ENCODE measurements at regions not wholly inside any gene's neighbourhood (a gene's known extent, or its start where the extent isn't known, plus 50 kb on each side); places are given as distances from the start of the nearest gene placed in this dataset.

DNA sequence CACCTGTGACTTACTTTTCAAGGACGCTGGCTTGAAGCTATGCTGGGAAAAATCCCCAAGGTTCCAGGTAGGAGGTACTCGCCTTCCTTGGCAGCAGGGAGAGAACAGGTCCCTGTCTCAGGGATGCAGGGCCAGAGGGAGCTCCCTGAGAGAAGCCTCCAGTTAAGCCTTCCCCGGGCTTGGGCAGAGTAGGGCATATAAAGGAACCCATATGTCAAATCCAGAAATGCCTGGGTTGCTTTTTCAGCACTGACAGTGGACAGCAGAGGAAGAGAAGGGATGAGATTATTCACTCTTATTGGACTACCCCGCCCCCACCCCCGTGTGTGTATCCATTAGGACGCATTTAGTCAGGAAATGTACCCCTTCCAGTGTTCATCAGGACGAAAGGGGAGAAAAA, 89.3 kb upstream of the TEX51 start:
- no peak overlapping the region for H3K4me3 Mint-ChIP-seq
- H3K9me3 Mint-ChIP-seq, result peaks cover 2 to 4% of the 10 kb centered on the region in 2 donors
- DNase-seq (no peak), ATAC-seq (replicated peaks) (no peak)
- H3K4me1 Mint-ChIP-seq, result no peaks in the 10 kb centered on the region
- peaks cover 9 to 21% of the 10 kb centered on the region in 2 donors for H3K27me3 Mint-ChIP-seq
- H3K36me3 Mint-ChIP-seq, result no peaks in the 10 kb centered on the region
- H3K27ac Mint-ChIP-seq, result no peak overlapping the region

GRCh38 chr2:126810001-126810400, 88.7 kb upstream of the TEX51 start:
- Mint-ChIP-seq H3K4me3 (no peak overlapping the region), H3K4me1 (no peaks in the 10 kb centered on the region), H3K9me3 (peaks cover 2 to 4% of the 10 kb centered on the region in 2 donors), H3K27me3 (peaks cover 9 to 26% of the 10 kb centered on the region in 2 donors), H3K27ac (no peak overlapping the region), H3K36me3 (no peaks in the 10 kb centered on the region)
- DNase-seq (no peak), ATAC-seq (replicated peaks) (no peak)

DNA sequence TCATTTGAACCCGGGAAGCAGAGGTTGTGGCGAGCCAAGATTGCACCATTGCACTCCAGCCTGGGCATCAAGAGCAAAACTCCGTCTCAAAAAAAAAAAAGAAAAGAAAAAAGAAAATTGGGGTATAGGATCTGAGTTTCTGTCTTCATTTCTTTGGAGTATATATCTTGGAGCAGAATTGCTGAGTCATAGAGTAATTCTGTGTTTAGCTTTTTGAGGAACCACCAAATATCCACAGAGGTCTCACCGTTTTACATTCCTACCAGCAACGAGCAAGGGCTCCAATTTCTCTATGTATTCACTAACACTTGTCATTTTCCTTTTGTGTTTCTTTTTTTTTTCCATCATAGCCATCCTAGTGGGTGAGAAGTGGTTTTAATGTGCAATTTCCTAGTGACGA, 87.6 kb upstream of the TEX51 start:
- Mint-ChIP-seq H3K4me1 (no peaks in the 10 kb centered on the region), H3K27me3 (peaks cover 9 to 26% of the 10 kb centered on the region in 2 donors), H3K4me3 (no peak overlapping the region), H3K27ac (no peak overlapping the region), H3K9me3 (peaks cover 2 to 4% of the 10 kb centered on the region in 2 donors), H3K36me3 (no peaks in the 10 kb centered on the region)
- DNase-seq (no peak), ATAC-seq (replicated peaks) (no peak)

GRCh38 chr2:126817172-126817571, 81.5 kb upstream of the TEX51 start:
- no peaks in the 10 kb centered on the region for H3K4me1 Mint-ChIP-seq
- no peaks in the 10 kb centered on the region for H3K36me3 Mint-ChIP-seq
- peaks cover 7 to 54% of the 10 kb centered on the region in 2 donors for H3K27me3 Mint-ChIP-seq
- H3K9me3 Mint-ChIP-seq, result peaks cover 4 to 8% of the 10 kb centered on the region in 2 donors
- no peak overlapping the region for H3K27ac Mint-ChIP-seq
- DNase-seq (no peak), ATAC-seq (replicated peaks) (no peak)
- H3K4me3 Mint-ChIP-seq, result no peak overlapping the region

DNA sequence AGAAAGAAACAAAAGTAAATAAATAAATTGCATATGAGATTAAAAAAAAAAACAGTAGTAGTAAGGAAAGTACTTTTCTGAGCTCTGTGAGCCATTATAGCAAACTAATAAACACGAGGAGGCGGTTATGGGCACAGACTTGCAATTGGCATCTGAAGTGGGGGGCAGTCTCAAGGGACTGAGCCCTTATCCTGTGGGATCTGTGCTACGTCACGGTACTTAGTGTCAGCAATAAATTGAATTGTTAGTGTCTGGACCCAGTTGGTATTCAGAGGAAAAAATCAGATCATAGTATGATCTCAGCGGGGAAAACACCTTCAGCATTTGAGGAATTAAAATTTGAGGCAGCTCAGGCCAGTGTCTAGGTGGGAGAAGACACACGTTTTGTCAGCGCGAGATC, 76.6 kb upstream of the TEX51 start:
- ATAC-seq (replicated peaks) (no peak), DNase-seq (no peak)
- no peaks in the 10 kb centered on the region for H3K36me3 Mint-ChIP-seq
- H3K27me3 Mint-ChIP-seq, result peaks cover 9 to 49% of the 10 kb centered on the region in 2 donors
- no peak overlapping the region for H3K27ac Mint-ChIP-seq
- peaks cover 2 to 4% of the 10 kb centered on the region in 2 donors for H3K9me3 Mint-ChIP-seq
- no peaks in the 10 kb centered on the region for H3K4me1 Mint-ChIP-seq
- no peak overlapping the region for H3K4me3 Mint-ChIP-seq

- Mint-ChIP-seq H3K27me3 (peaks cover 6 to 41% of the 10 kb centered on the region in 2 donors), H3K36me3 (no peaks in the 10 kb centered on the region), H3K27ac (no peak overlapping the region), H3K4me1 (no peaks in the 10 kb centered on the region), H3K4me3 (no peak overlapping the region), H3K9me3 (no peaks in the 10 kb centered on the region)
- DNase-seq (no peak), ATAC-seq (replicated peaks) (no peak)
These were observed 75.8 kb upstream of the TEX51 start for GRCh38 chr2:126822921-126823320.

DNA sequence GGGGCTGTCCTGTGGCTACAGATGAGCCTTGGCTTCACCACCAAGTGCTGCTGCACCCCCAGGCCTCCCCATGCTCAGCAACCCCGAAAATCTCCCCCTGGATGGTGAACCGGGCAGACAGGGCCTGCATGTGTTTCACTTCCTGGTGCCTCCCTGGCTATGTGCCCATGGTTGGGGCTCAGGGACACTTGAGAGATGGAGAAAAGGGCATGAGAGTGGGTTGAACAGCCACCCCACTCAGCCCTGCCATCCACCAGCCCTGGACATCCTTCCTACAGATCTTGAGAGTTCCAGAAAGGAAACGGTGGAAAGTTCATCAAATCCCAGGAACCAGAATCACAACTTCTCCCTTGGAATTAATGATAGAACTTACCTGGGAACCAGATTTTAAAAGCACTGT, 74.7 kb upstream of the TEX51 start:
- H3K36me3 Mint-ChIP-seq, result no peaks in the 10 kb centered on the region
- no peaks in the 10 kb centered on the region for H3K9me3 Mint-ChIP-seq
- H3K4me3 Mint-ChIP-seq, result no peak overlapping the region
- H3K27ac Mint-ChIP-seq, result no peak overlapping the region
- DNase-seq (no peak), ATAC-seq (replicated peaks) (no peak)
- no peaks in the 10 kb centered on the region for H3K4me1 Mint-ChIP-seq
- H3K27me3 Mint-ChIP-seq, result peaks cover 6 to 30% of the 10 kb centered on the region in 2 donors

DNA sequence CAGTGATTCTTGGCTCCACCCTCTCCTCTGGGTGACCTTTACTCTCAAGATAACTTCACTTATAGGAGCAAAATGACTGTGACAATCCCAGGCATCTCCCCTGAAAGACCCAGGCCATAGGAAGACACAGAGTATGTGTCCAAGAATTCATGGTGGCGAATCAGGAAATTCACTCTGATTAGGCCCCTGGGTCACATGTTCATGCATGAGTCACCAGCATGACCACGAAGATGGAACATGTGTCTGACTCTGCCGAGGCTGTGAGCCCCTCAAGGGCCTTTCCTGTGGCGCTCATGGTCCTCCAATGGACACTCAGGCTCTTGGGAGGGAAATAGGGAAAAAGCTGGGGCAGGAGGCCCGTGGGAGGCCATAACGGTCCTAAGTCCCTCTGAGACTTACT, 74.0 kb upstream of the TEX51 start:
- ATAC-seq (replicated peaks) (no peak), DNase-seq (no peak)
- Mint-ChIP-seq H3K27me3 (peaks cover 8 to 25% of the 10 kb centered on the region in 2 donors), H3K4me3 (no peak overlapping the region), H3K27ac (no peak overlapping the region), H3K36me3 (no peaks in the 10 kb centered on the region), H3K9me3 (no peaks in the 10 kb centered on the region), H3K4me1 (no peaks in the 10 kb centered on the region)

DNA sequence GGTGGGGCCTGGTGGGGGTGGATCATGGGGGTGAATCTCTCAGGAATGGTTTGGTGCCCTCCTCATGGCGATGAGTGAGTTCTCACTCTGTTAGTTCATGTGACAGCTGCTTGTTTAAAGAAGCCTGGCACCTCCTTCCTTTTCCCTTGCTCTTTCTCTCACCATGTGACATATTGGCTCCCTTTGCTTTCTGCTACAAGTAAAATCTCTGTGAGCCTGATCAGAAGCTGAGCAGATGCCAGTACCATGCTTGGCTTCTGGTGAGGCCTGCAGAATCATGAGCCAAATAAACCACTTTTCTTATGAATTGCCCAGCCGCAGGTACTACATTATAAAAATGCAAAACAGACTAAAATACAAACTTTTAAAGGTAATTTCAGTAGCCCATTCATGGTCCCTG, 73.4 kb upstream of the TEX51 start:
- no peaks in the 10 kb centered on the region for H3K36me3 Mint-ChIP-seq
- no peaks in the 10 kb centered on the region for H3K4me1 Mint-ChIP-seq
- ATAC-seq (replicated peaks) (no peak), DNase-seq (no peak)
- H3K27me3 Mint-ChIP-seq, result peaks cover 10 to 18% of the 10 kb centered on the region in 2 donors
- H3K4me3 Mint-ChIP-seq, result no peak overlapping the region
- no peaks in the 10 kb centered on the region for H3K9me3 Mint-ChIP-seq
- H3K27ac Mint-ChIP-seq, result no peak overlapping the region

GRCh38 chr2:126826491-126826890, 72.2 kb upstream of the TEX51 start:
- Mint-ChIP-seq H3K4me1 (no peaks in the 10 kb centered on the region), H3K9me3 (no peaks in the 10 kb centered on the region), H3K36me3 (no peaks in the 10 kb centered on the region), H3K27me3 (peaks cover 10 to 13% of the 10 kb centered on the region in 2 donors), H3K4me3 (no peak overlapping the region), H3K27ac (no peak overlapping the region)
- ATAC-seq (replicated peaks), result no peak
- DNase-seq, result no peak

DNA sequence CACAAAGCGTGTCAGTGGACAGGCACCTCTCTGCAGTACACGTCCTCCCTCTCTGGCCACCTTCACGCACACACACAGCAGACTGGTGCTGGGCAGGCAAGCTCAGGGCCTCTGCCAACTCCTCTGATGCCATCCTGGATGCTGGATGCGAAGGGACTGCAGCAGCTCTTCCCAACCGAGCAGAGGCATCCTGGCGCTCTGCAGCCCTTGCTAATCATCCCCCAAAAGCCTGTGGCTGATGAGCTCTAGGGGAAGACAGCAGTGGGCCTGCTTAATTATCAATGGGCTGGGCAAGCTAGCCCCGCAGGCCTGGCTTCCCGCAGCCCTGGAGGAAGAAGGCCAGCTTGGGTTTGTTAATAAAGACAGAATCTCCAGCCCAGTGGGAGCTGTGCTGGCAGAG, 71.3 kb upstream of the TEX51 start:
- DNase-seq (no peak), ATAC-seq (replicated peaks) (no peak)
- Mint-ChIP-seq H3K4me1 (no peaks in the 10 kb centered on the region), H3K36me3 (no peaks in the 10 kb centered on the region), H3K27me3 (peaks cover 7 to 10% of the 10 kb centered on the region in 2 donors), H3K9me3 (no peaks in the 10 kb centered on the region), H3K4me3 (no peak overlapping the region), H3K27ac (no peak overlapping the region)

DNA sequence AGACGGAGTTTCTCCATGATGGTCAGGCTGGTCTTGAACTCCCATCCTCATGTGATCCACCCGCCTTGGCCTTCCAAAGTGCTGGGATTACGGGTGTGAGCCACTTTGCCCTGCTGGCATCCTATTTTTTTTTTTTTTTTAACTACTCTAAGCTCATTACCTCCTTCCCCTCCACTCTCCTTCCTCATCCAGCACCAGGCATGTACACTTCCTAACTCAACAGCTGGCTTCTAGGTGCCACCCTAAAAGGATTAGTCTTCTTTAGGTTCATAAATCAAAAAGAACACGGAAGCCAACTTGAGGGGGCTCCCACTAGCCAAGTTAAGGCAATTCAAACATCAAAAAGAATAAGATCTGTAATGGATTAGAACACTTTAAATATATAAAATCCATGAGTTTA, 70.6 kb upstream of the TEX51 start:
- H3K4me1 Mint-ChIP-seq, result no peaks in the 10 kb centered on the region
- H3K36me3 Mint-ChIP-seq, result no peaks in the 10 kb centered on the region
- H3K9me3 Mint-ChIP-seq, result no peaks in the 10 kb centered on the region
- ATAC-seq (replicated peaks), result no peak
- no peak for DNase-seq
- H3K27ac Mint-ChIP-seq, result no peak overlapping the region
- peaks cover 5 to 10% of the 10 kb centered on the region in 2 donors for H3K27me3 Mint-ChIP-seq
- H3K4me3 Mint-ChIP-seq, result no peak overlapping the region

GRCh38 chr2:126828491-126828890, 70.2 kb upstream of the TEX51 start:
- no peaks in the 10 kb centered on the region for H3K9me3 Mint-ChIP-seq
- no peak for DNase-seq
- H3K4me3 Mint-ChIP-seq, result no peak overlapping the region
- H3K27ac Mint-ChIP-seq, result no peak overlapping the region
- H3K36me3 Mint-ChIP-seq, result no peaks in the 10 kb centered on the region
- no peaks in the 10 kb centered on the region for H3K4me1 Mint-ChIP-seq
- no peak for ATAC-seq (replicated peaks)
- H3K27me3 Mint-ChIP-seq, result peaks cover under 1 to 10% of the 10 kb centered on the region in 2 donors

GRCh38 chr2:126831234-126832005, 67.3 kb upstream of the TEX51 start:
- H3K9me3 Mint-ChIP-seq, result no peaks in the 10 kb centered on the region
- ATAC-seq (replicated peaks) (no peak), DNase-seq (no peak)
- no peak overlapping the region for H3K27ac Mint-ChIP-seq
- no peaks in the 10 kb centered on the region for H3K4me1 Mint-ChIP-seq
- H3K27me3 Mint-ChIP-seq, result peaks cover 0 to 10% of the 10 kb centered on the region in 2 donors
- H3K4me3 Mint-ChIP-seq, result no peak overlapping the region
- no peaks in the 10 kb centered on the region for H3K36me3 Mint-ChIP-seq

DNA sequence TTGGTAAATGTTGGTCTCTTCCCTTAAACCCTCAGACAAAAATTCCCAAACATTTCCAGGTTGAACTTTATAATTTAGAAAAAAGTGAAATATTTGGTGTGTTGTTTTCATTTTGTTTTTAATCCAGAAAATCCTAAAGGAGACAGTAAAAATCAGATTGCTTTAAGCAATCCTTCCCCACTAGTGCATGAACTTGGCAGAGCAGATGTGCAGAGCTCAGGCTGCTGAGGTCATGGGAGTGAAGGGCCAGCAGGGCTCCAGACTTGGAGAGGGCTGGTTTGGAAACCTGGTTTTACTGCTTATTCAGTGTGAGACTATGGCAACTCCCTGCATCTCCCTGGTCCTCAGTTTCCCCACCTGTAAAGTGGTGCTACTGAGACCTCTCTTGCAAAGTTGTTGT, 66.7 kb upstream of the TEX51 start:
- no peak for DNase-seq
- H3K4me3 Mint-ChIP-seq, result no peak overlapping the region
- no peaks in the 10 kb centered on the region for H3K36me3 Mint-ChIP-seq
- no peaks in the 10 kb centered on the region for H3K9me3 Mint-ChIP-seq
- no peaks in the 10 kb centered on the region for H3K4me1 Mint-ChIP-seq
- ATAC-seq (replicated peaks), result no peak
- peaks cover 0 to 9% of the 10 kb centered on the region in 2 donors for H3K27me3 Mint-ChIP-seq
- no peak overlapping the region for H3K27ac Mint-ChIP-seq

Measured in stimulated activated naive B cell treated with anti-CD40 and anti-IgM and Interleukin-4, amounts not matched to agents 10 μg/mL and 1 μg/mL and 100 μg/mL, for 72 hours (primary cell).